ENCODE measurements at regions not wholly inside any gene's neighbourhood (a gene's known extent, or its start where the extent isn't known, plus 50 kb on each side); places are given as distances from the start of the nearest gene placed in this dataset.

GRCh38 chr3:80159990-80160506, 392.2 kb upstream of the ROBO1 start:
- WGBS, 2 donors: 56 to 57% methylated on average over 3 of the region's 3 CpGs
- Histone ChIP-seq H3K27ac (ENCODE audit: low read depth in 1 of 2, low read length in 2 of 2) (no peak overlapping the region), H3K4me1 (ENCODE audit: control insufficient read depth in 1 of 2, insufficient read depth in 2 of 2, low read length in 2 of 2) (no peaks in the 10 kb centered on the region), H3K4me3 (ENCODE audit: low read length in 2 of 2) (no peak overlapping the region), H3K9me3 (ENCODE audit: control insufficient read depth, low read length) (no peaks in the 10 kb centered on the region), H3K36me3 (ENCODE audit: control insufficient read depth in 1 of 2, insufficient read depth in 2 of 2, low read length in 1 of 2) (no peaks in the 10 kb centered on the region), H3K27me3 (ENCODE audit: control insufficient read depth in 1 of 2, insufficient read depth in 2 of 2, low read length in 1 of 2) (no peaks in the 10 kb centered on the region)
- ATAC-seq (ENCODE audit: low FRiP score) (no peak), DNase-seq (no peak)
- intact Hi-C loops (cut with DNase I): no loop called here

- Histone ChIP-seq H3K36me3 (ENCODE audit: control insufficient read depth in 1 of 2, insufficient read depth in 2 of 2, low read length in 1 of 2) (no peaks in the 10 kb centered on the region), H3K27ac (ENCODE audit: low read depth in 1 of 2, low read length in 2 of 2) (no peak overlapping the region), H3K4me1 (ENCODE audit: control insufficient read depth in 1 of 2, insufficient read depth in 2 of 2, low read length in 2 of 2) (no peaks in the 10 kb centered on the region), H3K9me3 (ENCODE audit: control insufficient read depth, low read length) (no peaks in the 10 kb centered on the region), H3K4me3 (ENCODE audit: low read length in 2 of 2) (no peak overlapping the region), H3K27me3 (ENCODE audit: control insufficient read depth in 1 of 2, insufficient read depth in 2 of 2, low read length in 1 of 2) (no peaks in the 10 kb centered on the region)
- intact Hi-C loops (cut with DNase I): no loop called here
- DNase-seq (no peak), ATAC-seq (ENCODE audit: low FRiP score) (no peak)
- WGBS, 2 donors: 74 to 78% methylated on average over 3 of the region's 3 CpGs
Observed at GRCh38 chr3:80158332-80158731, 390.5 kb upstream of the ROBO1 start.

GRCh38 chr3:80157546-80157945, 389.7 kb upstream of the ROBO1 start:
- intact Hi-C loops (cut with DNase I): no loop called here
- WGBS, 2 donors: 33 to 36% methylated on average over 2 of the region's 2 CpGs
- Histone ChIP-seq H3K4me3 (ENCODE audit: low read length in 2 of 2) (no peak overlapping the region), H3K27ac (ENCODE audit: low read depth in 1 of 2, low read length in 2 of 2) (no peak overlapping the region), H3K27me3 (ENCODE audit: control insufficient read depth in 1 of 2, insufficient read depth in 2 of 2, low read length in 1 of 2) (no peaks in the 10 kb centered on the region), H3K9me3 (ENCODE audit: control insufficient read depth, low read length) (no peaks in the 10 kb centered on the region), H3K36me3 (ENCODE audit: control insufficient read depth in 1 of 2, insufficient read depth in 2 of 2, low read length in 1 of 2) (no peaks in the 10 kb centered on the region), H3K4me1 (ENCODE audit: control insufficient read depth in 1 of 2, insufficient read depth in 2 of 2, low read length in 2 of 2) (no peaks in the 10 kb centered on the region)
- ATAC-seq (ENCODE audit: low FRiP score) (no peak), DNase-seq (no peak)

GRCh38 chr3:80152692-80153091, 384.9 kb upstream of the ROBO1 start:
- ATAC-seq (ENCODE audit: low FRiP score): no peak
- intact Hi-C loops (cut with DNase I): no loop called here
- H3K36me3 ChIP-seq (ENCODE audit: control insufficient read depth in 1 of 2, insufficient read depth in 2 of 2, low read length in 1 of 2): no peaks in the 10 kb centered on the region
- WGBS, 2 donors: 76 to 83% methylated on average over 3 of the region's 3 CpGs
- no peak for DNase-seq
- no peaks in the 10 kb centered on the region for H3K27me3 ChIP-seq (ENCODE audit: control insufficient read depth in 1 of 2, insufficient read depth in 2 of 2, low read length in 1 of 2)
- H3K4me1 ChIP-seq (ENCODE audit: control insufficient read depth in 1 of 2, insufficient read depth in 2 of 2, low read length in 2 of 2): no peaks in the 10 kb centered on the region
- no peaks in the 10 kb centered on the region for H3K9me3 ChIP-seq (ENCODE audit: control insufficient read depth, low read length)
- H3K27ac ChIP-seq (ENCODE audit: low read depth in 1 of 2, low read length in 2 of 2): no peak overlapping the region
- no peak overlapping the region for H3K4me3 ChIP-seq (ENCODE audit: low read length in 2 of 2)

DNA sequence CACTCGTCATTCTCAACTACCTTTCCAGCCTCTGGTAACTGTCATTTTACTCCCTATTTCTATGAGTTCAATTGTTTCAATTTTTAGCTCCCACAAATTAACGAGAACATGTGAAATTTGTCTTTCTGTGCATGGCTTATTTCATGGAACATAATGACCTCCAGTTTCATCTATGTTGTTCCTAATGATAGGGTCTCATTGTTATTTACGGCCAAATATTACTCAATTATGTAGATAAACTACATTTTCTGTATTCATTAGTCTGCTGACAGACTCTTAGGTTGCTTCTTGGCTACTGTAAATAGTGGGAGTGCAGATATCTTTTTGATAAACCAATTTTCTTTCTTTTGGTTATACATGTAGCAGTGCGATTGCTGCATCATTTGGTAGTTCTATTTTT, 374.9 kb upstream of the ROBO1 start:
- Histone ChIP-seq H3K27ac (ENCODE audit: low read depth in 1 of 2, low read length in 2 of 2) (no peak overlapping the region), H3K9me3 (ENCODE audit: control insufficient read depth, low read length) (no peaks in the 10 kb centered on the region), H3K4me1 (ENCODE audit: control insufficient read depth in 1 of 2, insufficient read depth in 2 of 2, low read length in 2 of 2) (no peaks in the 10 kb centered on the region), H3K27me3 (ENCODE audit: control insufficient read depth in 1 of 2, insufficient read depth in 2 of 2, low read length in 1 of 2) (no peaks in the 10 kb centered on the region), H3K4me3 (ENCODE audit: low read length in 2 of 2) (no peak overlapping the region), H3K36me3 (ENCODE audit: control insufficient read depth in 1 of 2, insufficient read depth in 2 of 2, low read length in 1 of 2) (no peaks in the 10 kb centered on the region)
- ATAC-seq (ENCODE audit: low FRiP score) (no peak), DNase-seq (no peak)
- 81% methylated on average over 4 of the region's 4 CpGs for WGBS, 2 donors
- intact Hi-C loops (cut with DNase I): no loop called here

GRCh38 chr3:80141557-80141956, 373.8 kb upstream of the ROBO1 start:
- no peak overlapping the region for H3K4me3 ChIP-seq (ENCODE audit: low read length in 2 of 2)
- DNase-seq (no peak), ATAC-seq (ENCODE audit: low FRiP score) (no peak)
- no peaks in the 10 kb centered on the region for H3K27me3 ChIP-seq (ENCODE audit: control insufficient read depth in 1 of 2, insufficient read depth in 2 of 2, low read length in 1 of 2)
- intact Hi-C loops (cut with DNase I): no loop called here
- WGBS, 2 donors: 53 to 55% methylated on average over 2 of the region's 2 CpGs
- H3K27ac ChIP-seq (ENCODE audit: low read depth in 1 of 2, low read length in 2 of 2): no peak overlapping the region
- no peaks in the 10 kb centered on the region for H3K4me1 ChIP-seq (ENCODE audit: control insufficient read depth in 1 of 2, insufficient read depth in 2 of 2, low read length in 2 of 2)
- no peaks in the 10 kb centered on the region for H3K9me3 ChIP-seq (ENCODE audit: control insufficient read depth, low read length)
- no peaks in the 10 kb centered on the region for H3K36me3 ChIP-seq (ENCODE audit: control insufficient read depth in 1 of 2, insufficient read depth in 2 of 2, low read length in 1 of 2)

- no peaks in the 10 kb centered on the region for H3K4me1 ChIP-seq (ENCODE audit: control insufficient read depth in 1 of 2, insufficient read depth in 2 of 2, low read length in 2 of 2)
- no peaks in the 10 kb centered on the region for H3K27me3 ChIP-seq (ENCODE audit: control insufficient read depth in 1 of 2, insufficient read depth in 2 of 2, low read length in 1 of 2)
- no peaks in the 10 kb centered on the region for H3K9me3 ChIP-seq (ENCODE audit: control insufficient read depth, low read length)
- no peak overlapping the region for H3K27ac ChIP-seq (ENCODE audit: low read depth in 1 of 2, low read length in 2 of 2)
- DNase-seq (no peak), ATAC-seq (ENCODE audit: low FRiP score) (no peak)
- no peaks in the 10 kb centered on the region for H3K36me3 ChIP-seq (ENCODE audit: control insufficient read depth in 1 of 2, insufficient read depth in 2 of 2, low read length in 1 of 2)
- intact Hi-C loops (cut with DNase I): no loop called here
- WGBS, 2 donors: 74 to 77% methylated on average over 3 of the region's 3 CpGs
- no peak overlapping the region for H3K4me3 ChIP-seq (ENCODE audit: low read length in 2 of 2)
Observed at GRCh38 chr3:80116281-80116680, 348.5 kb upstream of the ROBO1 start.

DNA sequence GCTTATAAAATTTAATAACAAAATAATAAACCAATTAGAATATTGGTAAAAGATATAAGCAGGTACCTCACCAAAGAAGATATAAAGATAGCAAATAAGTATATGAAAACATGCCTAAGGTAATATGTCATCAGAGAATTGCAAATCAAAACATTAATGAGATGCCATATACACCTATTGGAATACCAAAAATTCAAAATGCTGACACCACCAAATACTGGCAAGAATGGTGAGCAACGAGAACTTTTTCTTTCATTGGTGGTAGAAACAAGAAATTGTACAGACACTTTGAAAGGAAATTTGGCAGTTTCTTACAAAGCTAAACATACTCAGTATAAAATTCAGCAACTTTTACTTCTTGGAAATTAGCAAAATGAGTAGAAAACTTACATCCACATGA, 346.9 kb upstream of the ROBO1 start:
- intact Hi-C loops (cut with DNase I): no loop called here
- Histone ChIP-seq H3K27me3 (ENCODE audit: control insufficient read depth in 1 of 2, insufficient read depth in 2 of 2, low read length in 1 of 2) (no peaks in the 10 kb centered on the region), H3K4me1 (ENCODE audit: control insufficient read depth in 1 of 2, insufficient read depth in 2 of 2, low read length in 2 of 2) (no peaks in the 10 kb centered on the region), H3K27ac (ENCODE audit: low read depth in 1 of 2, low read length in 2 of 2) (no peak overlapping the region), H3K4me3 (ENCODE audit: low read length in 2 of 2) (no peak overlapping the region), H3K36me3 (ENCODE audit: control insufficient read depth in 1 of 2, insufficient read depth in 2 of 2, low read length in 1 of 2) (no peaks in the 10 kb centered on the region), H3K9me3 (ENCODE audit: control insufficient read depth, low read length) (no peaks in the 10 kb centered on the region)
- ATAC-seq (ENCODE audit: low FRiP score): no peak
- DNase-seq: no peak
- 68 to 80% methylated on average over 1 of the region's 1 CpG for WGBS, 2 donors

DNA sequence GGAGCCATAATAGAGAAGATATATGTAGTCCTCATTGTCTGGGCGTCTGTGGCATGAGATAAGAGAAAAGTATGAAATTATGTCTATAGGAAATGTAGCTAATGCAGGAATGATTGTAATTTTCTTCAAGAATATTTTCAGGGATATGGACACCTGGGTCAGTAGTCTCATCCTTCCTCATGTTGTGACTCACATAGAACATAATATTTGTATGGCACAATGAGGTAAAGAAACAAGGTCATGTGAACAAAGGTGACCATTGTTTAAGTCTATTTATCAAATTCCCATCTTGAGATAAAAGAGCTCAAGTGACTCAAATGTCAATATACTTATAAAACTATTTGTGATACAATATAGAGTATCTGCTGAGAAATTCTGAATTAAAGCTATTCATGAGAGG, 345.5 kb upstream of the ROBO1 start:
- Histone ChIP-seq H3K36me3 (ENCODE audit: control insufficient read depth in 1 of 2, insufficient read depth in 2 of 2, low read length in 1 of 2) (no peaks in the 10 kb centered on the region), H3K27ac (ENCODE audit: low read depth in 1 of 2, low read length in 2 of 2) (no peak overlapping the region), H3K4me3 (ENCODE audit: low read length in 2 of 2) (no peak overlapping the region), H3K4me1 (ENCODE audit: control insufficient read depth in 1 of 2, insufficient read depth in 2 of 2, low read length in 2 of 2) (no peaks in the 10 kb centered on the region), H3K9me3 (ENCODE audit: control insufficient read depth, low read length) (no peaks in the 10 kb centered on the region), H3K27me3 (ENCODE audit: control insufficient read depth in 1 of 2, insufficient read depth in 2 of 2, low read length in 1 of 2) (no peaks in the 10 kb centered on the region)
- no peak for ATAC-seq (ENCODE audit: low FRiP score)
- intact Hi-C loops (cut with DNase I): no loop called here
- 59 to 67% methylated on average over 1 of the region's 1 CpG for WGBS, 2 donors
- no peak for DNase-seq

Measured in aorta (tissue), 5 donors.